MM.1S (cell line): ENCODE measurements at regions not wholly inside any gene's neighbourhood (a gene's known extent, or its start where the extent isn't known, plus 50 kb on each side); places are given as distances from the start of the nearest gene placed in this dataset.

Experiments
- DNase-seq: peaks from one replicate; pipeline ENCODE4 v3.0.0-alpha.2; 2015
- H2AFZ ChIP-seq: fragments of 300-600 bp; sonication (generic); 2 replicates; pipeline ENCODE4 v1.6.0; 2016; ENCODE audit warnings: antibody characterized with exemption, low read length
- H3F3A ChIP-seq: fragments of 300-600 bp; sonication (generic); 2 replicates; pipeline ENCODE4 v1.6.1; 2016; ENCODE audit warnings: mild to moderate bottlenecking, antibody characterized with exemption, low read length, moderate library complexity, mixed read lengths; ENCODE audit not compliant: insufficient read depth
- H3K27ac ChIP-seq: fragments of 300-600 bp; sonication (generic); 2 replicates; pipeline ENCODE4 v1.5.1; 2016; ENCODE audit warnings: mild to moderate bottlenecking, low read length
- H3K27me3 ChIP-seq: fragments of 300-600 bp; sonication (generic); replicated peaks from 2 replicates; pipeline ENCODE4 v1.6.0; 2016; ENCODE audit warnings: low read length; ENCODE audit not compliant: insufficient read depth
- H3K36me3 ChIP-seq: fragments of 300-600 bp; sonication (generic); replicated peaks from 2 replicates; pipeline ENCODE4 v1.6.1; 2016; ENCODE audit warnings: mild to moderate bottlenecking, low read length, mixed read lengths; ENCODE audit not compliant: insufficient read depth
- H3K4me1 ChIP-seq: fragments of 300-600 bp; sonication (generic); 2 replicates; pipeline ENCODE4 v1.6.1; 2016; ENCODE audit warnings: low read length, mixed read lengths
- H3K4me2 ChIP-seq: fragments of 300-600 bp; sonication (generic); 2 replicates; pipeline ENCODE4 v1.6.0; 2016; ENCODE audit warnings: low read depth, low read length
- H3K4me3 ChIP-seq: fragments of 300-600 bp; sonication (generic); 2 replicates; pipeline ENCODE4 v1.5.1; 2016; ENCODE audit warnings: low read length, mixed read lengths
- H3K79me2 ChIP-seq: fragments of 300-600 bp; sonication (generic); 2 replicates; pipeline ENCODE4 v1.6.1; 2016; ENCODE audit warnings: mixed run types, low read length, mixed read lengths
- H3K9ac ChIP-seq: fragments of 300-600 bp; sonication (generic); 2 replicates; pipeline ENCODE4 v1.6.1; 2016; ENCODE audit warnings: low read length, mixed read lengths
- H3K9me2 ChIP-seq: fragments of 300-600 bp; sonication (generic); replicated peaks from 2 replicates; pipeline ENCODE4 v1.6.1; 2016; ENCODE audit warnings: mild to moderate bottlenecking, low read length, mixed read lengths; ENCODE audit not compliant: insufficient read depth
- H3K9me3 ChIP-seq: fragments of 300-600 bp; sonication (generic); replicated peaks from 2 replicates; pipeline ENCODE4 v1.6.1; 2016; ENCODE audit warnings: mild to moderate bottlenecking, low read length, mixed read lengths; ENCODE audit not compliant: insufficient read depth
- H4K20me1 ChIP-seq: fragments of 300-600 bp; sonication (generic); 2 replicates; pipeline ENCODE4 v1.6.1; 2016; ENCODE audit warnings: mild to moderate bottlenecking, low read length, moderate library complexity, mixed read lengths; ENCODE audit not compliant: insufficient read depth
- CTCF ChIP-seq: fragments of 300-600 bp; sonication (generic); IDR thresholded peaks from 2 replicates; pipeline ENCODE4 v1.5.1; 2016; ENCODE audit warnings: antibody characterized with exemption, low read length, mixed read lengths
- EZH2 ChIP-seq: fragments of 300-600 bp; sonication (generic); optimal IDR thresholded peaks from 2 replicates; pipeline ENCODE3; 2017; ENCODE audit warnings: low read depth, mild to moderate bottlenecking, antibody characterized with exemption, low read length, mixed read lengths
- EZH2phosphoT487 ChIP-seq: fragments of 300-600 bp; sonication (generic); IDR thresholded peaks from 2 replicates; pipeline ENCODE4 v1.6.1; 2018; ENCODE audit warnings: antibody characterized with exemption, low read length

GRCh38 chr2:226446406-226447001 lies 353.1 kb downstream of the IRS1 start:
- no peaks in the 10 kb centered on the region for H3K79me2 ChIP-seq
- no peak for TF ChIP-seq EZH2phosphoT487
- TF ChIP-seq CTCF: no peak
- no peak for TF ChIP-seq EZH2
- H3K9me3 ChIP-seq: no peaks in the 10 kb centered on the region
- H3K27ac ChIP-seq: no peak overlapping the region
- no peaks in the 10 kb centered on the region for H3K36me3 ChIP-seq
- no peaks in the 10 kb centered on the region for H3K9me2 ChIP-seq
- H3K4me2 ChIP-seq: no peak overlapping the region
- H3K27me3 ChIP-seq: no peaks in the 10 kb centered on the region
- no peak overlapping the region for H2AFZ ChIP-seq
- H3K4me3 ChIP-seq: no peak overlapping the region
- H4K20me1 ChIP-seq: no peaks in the 10 kb centered on the region
- no peaks in the 10 kb centered on the region for H3F3A ChIP-seq
- H3K4me1 ChIP-seq: no peaks in the 10 kb centered on the region
- H3K9ac ChIP-seq: no peak overlapping the region
- no peak for DNase-seq

- H4K20me1 ChIP-seq: no peaks in the 10 kb centered on the region
- no peaks in the 10 kb centered on the region for H3K27me3 ChIP-seq
- H3K9ac ChIP-seq: no peak overlapping the region
- H3K4me1 ChIP-seq: no peaks in the 10 kb centered on the region
- H3F3A ChIP-seq: no peaks in the 10 kb centered on the region
- no peaks in the 10 kb centered on the region for H3K36me3 ChIP-seq
- H3K79me2 ChIP-seq: no peaks in the 10 kb centered on the region
- H3K27ac ChIP-seq: no peak overlapping the region
- no peak overlapping the region for H3K4me3 ChIP-seq
- no peaks in the 10 kb centered on the region for H3K9me3 ChIP-seq
- H3K9me2 ChIP-seq: no peaks in the 10 kb centered on the region
- DNase-seq: no peak
- no peak for TF ChIP-seq EZH2
- TF ChIP-seq CTCF: no peak
- TF ChIP-seq EZH2phosphoT487: no peak
- H2AFZ ChIP-seq: no peak overlapping the region
- no peak overlapping the region for H3K4me2 ChIP-seq
Observed at GRCh38 chr2:226445216-226445861, 354.3 kb downstream of the IRS1 start.

GRCh38 chr2:226443112-226443511 lies 356.5 kb downstream of the IRS1 start:
- H3K36me3 ChIP-seq: no peaks in the 10 kb centered on the region
- H3K27ac ChIP-seq: no peak overlapping the region
- H3K79me2 ChIP-seq: no peaks in the 10 kb centered on the region
- no peak for DNase-seq
- H2AFZ ChIP-seq: no peak overlapping the region
- no peaks in the 10 kb centered on the region for H3K9me3 ChIP-seq
- H3F3A ChIP-seq: no peaks in the 10 kb centered on the region
- TF ChIP-seq CTCF (no peak), EZH2phosphoT487 (no peak), EZH2 (no peak)
- H3K9me2 ChIP-seq: no peaks in the 10 kb centered on the region
- no peak overlapping the region for H3K9ac ChIP-seq
- H4K20me1 ChIP-seq: no peaks in the 10 kb centered on the region
- H3K4me1 ChIP-seq: no peaks in the 10 kb centered on the region
- H3K4me3 ChIP-seq: no peak overlapping the region
- H3K27me3 ChIP-seq: no peaks in the 10 kb centered on the region
- no peak overlapping the region for H3K4me2 ChIP-seq
